ENCODE measurements at regions not wholly inside any gene's neighbourhood (a gene's known extent, or its start where the extent isn't known, plus 50 kb on each side); places are given as distances from the start of the nearest gene placed in this dataset.

DNA sequence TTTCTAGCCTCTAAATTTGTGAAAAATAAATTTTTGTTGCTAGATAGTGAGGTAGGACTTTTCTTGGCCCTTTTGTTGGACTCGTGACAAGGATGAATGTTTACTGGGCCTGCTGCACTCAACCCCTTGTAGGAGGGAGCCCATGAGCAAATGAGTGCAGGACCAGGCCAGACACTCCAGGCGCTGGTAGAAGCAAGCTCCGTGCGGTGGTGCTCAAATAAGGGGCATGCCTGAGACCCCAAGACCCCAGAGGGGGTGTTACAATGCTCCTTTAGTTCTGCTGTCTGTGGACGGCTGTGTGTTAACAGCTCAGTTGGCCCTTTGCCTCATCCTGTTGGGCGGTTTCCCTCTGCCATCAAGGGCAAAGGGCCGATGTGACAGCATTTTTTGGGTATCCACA is 1195.3 kb upstream of the PHF14 start:
- Histone ChIP-seq H3K27ac (ENCODE audit: low read length) (no peak overlapping the region), H4K20me1 (ENCODE audit: insufficient read depth) (no peaks in the 10 kb centered on the region), H3K4me2 (ENCODE audit: low read length) (no peak overlapping the region), H3K9me3 (ENCODE audit: low read length) (no peaks in the 10 kb centered on the region), H3K36me3 (ENCODE audit: insufficient read depth, low read length) (no peaks in the 10 kb centered on the region), H3K27me3 (ENCODE audit: insufficient read depth, low read depth, low read length) (no peaks in the 10 kb centered on the region), H3K79me2 (replicated peaks; ENCODE audit: insufficient read depth, low read length) (no peaks in the 10 kb centered on the region), H2AFZ (ENCODE audit: low read depth, low read length) (no peak overlapping the region), H3K4me3 (ENCODE audit: low read length) (no peak overlapping the region), H3F3A (ENCODE audit: insufficient read depth, low read length, poor library complexity, severe bottlenecking) (no peaks in the 10 kb centered on the region), H3K9me2 (ENCODE audit: insufficient read depth, low read length) (no peaks in the 10 kb centered on the region), H3K9ac (ENCODE audit: low read length) (no peak overlapping the region)
- TF ChIP-seq MXI1 (conservative IDR thresholded peaks at IDR 0.05; ENCODE audit: poor library complexity, severe bottlenecking), result no peak

DNA sequence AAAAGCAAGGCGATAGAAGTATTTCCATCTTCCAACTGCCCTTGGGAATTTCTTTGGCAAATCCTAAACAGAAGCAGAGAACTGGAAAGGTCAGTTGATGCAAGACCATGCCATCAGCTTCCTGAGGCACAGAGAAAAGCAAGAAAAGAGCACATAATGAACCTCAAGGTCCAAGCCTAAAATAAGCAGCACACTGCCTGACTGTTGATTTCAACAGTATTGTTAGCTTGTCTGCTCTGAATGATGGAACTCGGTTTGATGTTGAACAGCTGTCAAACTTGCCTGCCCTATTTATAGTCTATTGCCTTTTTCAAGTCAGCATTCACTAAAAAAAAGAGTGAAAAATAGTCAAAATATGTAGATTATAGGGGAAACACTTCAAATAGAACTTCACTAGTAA is 1192.0 kb upstream of the PHF14 start:
- Histone ChIP-seq H3K36me3 (ENCODE audit: insufficient read depth, low read length) (no peaks in the 10 kb centered on the region), H3K27me3 (ENCODE audit: insufficient read depth, low read depth, low read length) (no peaks in the 10 kb centered on the region), H3K9me3 (ENCODE audit: low read length) (no peaks in the 10 kb centered on the region), H3K9ac (ENCODE audit: low read length) (no peak overlapping the region), H3K9me2 (ENCODE audit: insufficient read depth, low read length) (no peaks in the 10 kb centered on the region), H2AFZ (ENCODE audit: low read depth, low read length) (no peak overlapping the region), H3K4me3 (ENCODE audit: low read length) (no peak overlapping the region), H4K20me1 (ENCODE audit: insufficient read depth) (no peaks in the 10 kb centered on the region), H3F3A (ENCODE audit: insufficient read depth, low read length, poor library complexity, severe bottlenecking) (no peaks in the 10 kb centered on the region), H3K79me2 (replicated peaks; ENCODE audit: insufficient read depth, low read length) (no peaks in the 10 kb centered on the region), H3K27ac (ENCODE audit: low read length) (no peak overlapping the region), H3K4me2 (ENCODE audit: low read length) (no peak overlapping the region)
- TF ChIP-seq, protein P1, sequence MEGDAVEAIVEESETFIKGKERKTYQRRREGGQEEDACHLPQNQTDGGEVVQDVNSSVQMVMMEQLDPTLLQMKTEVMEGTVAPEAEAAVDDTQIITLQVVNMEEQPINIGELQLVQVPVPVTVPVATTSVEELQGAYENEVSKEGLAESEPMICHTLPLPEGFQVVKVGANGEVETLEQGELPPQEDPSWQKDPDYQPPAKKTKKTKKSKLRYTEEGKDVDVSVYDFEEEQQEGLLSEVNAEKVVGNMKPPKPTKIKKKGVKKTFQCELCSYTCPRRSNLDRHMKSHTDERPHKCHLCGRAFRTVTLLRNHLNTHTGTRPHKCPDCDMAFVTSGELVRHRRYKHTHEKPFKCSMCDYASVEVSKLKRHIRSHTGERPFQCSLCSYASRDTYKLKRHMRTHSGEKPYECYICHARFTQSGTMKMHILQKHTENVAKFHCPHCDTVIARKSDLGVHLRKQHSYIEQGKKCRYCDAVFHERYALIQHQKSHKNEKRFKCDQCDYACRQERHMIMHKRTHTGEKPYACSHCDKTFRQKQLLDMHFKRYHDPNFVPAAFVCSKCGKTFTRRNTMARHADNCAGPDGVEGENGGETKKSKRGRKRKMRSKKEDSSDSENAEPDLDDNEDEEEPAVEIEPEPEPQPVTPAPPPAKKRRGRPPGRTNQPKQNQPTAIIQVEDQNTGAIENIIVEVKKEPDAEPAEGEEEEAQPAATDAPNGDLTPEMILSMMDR (IDR thresholded peaks at IDR 0.05; ENCODE audit: poor library complexity, severe bottlenecking), result no peak
- no peak for TF ChIP-seq POLR2AphosphoS5 (IDR thresholded peaks at IDR 0.05)
- no peak for TF ChIP-seq RAD21 (conservative IDR thresholded peaks at IDR 0.05)
- TF ChIP-seq SMC3 (conservative IDR thresholded peaks at IDR 0.05; ENCODE audit: poor library complexity), result no peak
- TF ChIP-seq, protein P2, sequence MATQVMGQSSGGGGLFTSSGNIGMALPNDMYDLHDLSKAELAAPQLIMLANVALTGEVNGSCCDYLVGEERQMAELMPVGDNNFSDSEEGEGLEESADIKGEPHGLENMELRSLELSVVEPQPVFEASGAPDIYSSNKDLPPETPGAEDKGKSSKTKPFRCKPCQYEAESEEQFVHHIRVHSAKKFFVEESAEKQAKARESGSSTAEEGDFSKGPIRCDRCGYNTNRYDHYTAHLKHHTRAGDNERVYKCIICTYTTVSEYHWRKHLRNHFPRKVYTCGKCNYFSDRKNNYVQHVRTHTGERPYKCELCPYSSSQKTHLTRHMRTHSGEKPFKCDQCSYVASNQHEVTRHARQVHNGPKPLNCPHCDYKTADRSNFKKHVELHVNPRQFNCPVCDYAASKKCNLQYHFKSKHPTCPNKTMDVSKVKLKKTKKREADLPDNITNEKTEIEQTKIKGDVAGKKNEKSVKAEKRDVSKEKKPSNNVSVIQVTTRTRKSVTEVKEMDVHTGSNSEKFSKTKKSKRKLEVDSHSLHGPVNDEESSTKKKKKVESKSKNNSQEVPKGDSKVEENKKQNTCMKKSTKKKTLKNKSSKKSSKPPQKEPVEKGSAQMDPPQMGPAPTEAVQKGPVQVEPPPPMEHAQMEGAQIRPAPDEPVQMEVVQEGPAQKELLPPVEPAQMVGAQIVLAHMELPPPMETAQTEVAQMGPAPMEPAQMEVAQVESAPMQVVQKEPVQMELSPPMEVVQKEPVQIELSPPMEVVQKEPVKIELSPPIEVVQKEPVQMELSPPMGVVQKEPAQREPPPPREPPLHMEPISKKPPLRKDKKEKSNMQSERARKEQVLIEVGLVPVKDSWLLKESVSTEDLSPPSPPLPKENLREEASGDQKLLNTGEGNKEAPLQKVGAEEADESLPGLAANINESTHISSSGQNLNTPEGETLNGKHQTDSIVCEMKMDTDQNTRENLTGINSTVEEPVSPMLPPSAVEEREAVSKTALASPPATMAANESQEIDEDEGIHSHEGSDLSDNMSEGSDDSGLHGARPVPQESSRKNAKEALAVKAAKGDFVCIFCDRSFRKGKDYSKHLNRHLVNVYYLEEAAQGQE (IDR thresholded peaks at IDR 0.05; ENCODE audit: borderline replicate concordance), result no peak
- no peak for TF ChIP-seq TAF1 (IDR thresholded peaks at IDR 0.05; ENCODE audit: low read depth)
- TF ChIP-seq MXI1 (conservative IDR thresholded peaks at IDR 0.05; ENCODE audit: poor library complexity, severe bottlenecking), result no peak
- no peak for TF ChIP-seq EP300 (conservative IDR thresholded peaks at IDR 0.05; ENCODE audit: poor library complexity, severe bottlenecking)
- TF ChIP-seq EZH2 (IDR thresholded peaks at IDR 0.05; ENCODE audit: borderline replicate concordance, insufficient read depth, low read length, poor library complexity, severe bottlenecking), result no peak

DNA sequence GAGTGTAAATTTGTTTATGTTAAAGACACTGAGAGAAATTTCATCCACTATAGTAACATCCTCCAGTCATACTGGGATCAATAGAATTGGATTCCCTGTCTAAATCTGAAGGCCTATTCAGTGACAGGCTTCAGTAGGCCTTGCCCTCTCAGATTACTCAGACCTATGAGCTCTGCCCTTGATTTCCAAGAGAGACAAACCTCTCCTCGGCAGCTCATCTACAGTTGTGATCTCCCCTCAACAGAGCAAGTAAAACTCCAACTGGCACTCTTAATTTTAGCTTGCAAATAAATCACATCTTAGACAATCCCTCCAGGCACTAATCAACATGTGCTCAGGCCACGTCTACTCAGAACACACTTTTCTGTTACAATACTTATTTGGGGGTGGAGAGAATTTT is 1191.4 kb upstream of the PHF14 start:
- Histone ChIP-seq H3K27ac (ENCODE audit: low read length) (no peak overlapping the region), H3K4me2 (ENCODE audit: low read length) (no peak overlapping the region), H3F3A (ENCODE audit: insufficient read depth, low read length, poor library complexity, severe bottlenecking) (no peaks in the 10 kb centered on the region), H3K9me2 (ENCODE audit: insufficient read depth, low read length) (no peaks in the 10 kb centered on the region), H3K36me3 (ENCODE audit: insufficient read depth, low read length) (no peaks in the 10 kb centered on the region), H3K79me2 (replicated peaks; ENCODE audit: insufficient read depth, low read length) (no peaks in the 10 kb centered on the region), H3K9ac (ENCODE audit: low read length) (no peak overlapping the region), H2AFZ (ENCODE audit: low read depth, low read length) (no peak overlapping the region), H3K27me3 (ENCODE audit: insufficient read depth, low read depth, low read length) (no peaks in the 10 kb centered on the region), H3K9me3 (ENCODE audit: low read length) (no peaks in the 10 kb centered on the region), H3K4me3 (ENCODE audit: low read length) (no peak overlapping the region), H4K20me1 (ENCODE audit: insufficient read depth) (no peaks in the 10 kb centered on the region)
- TF ChIP-seq EP300 (conservative IDR thresholded peaks at IDR 0.05; ENCODE audit: poor library complexity, severe bottlenecking), result no peak

All from neural cell (in vitro differentiated cells).